MM.1S (cell line): ENCODE measurements at regions not wholly inside any gene's neighbourhood (a gene's known extent, or its start where the extent isn't known, plus 50 kb on each side); places are given as distances from the start of the nearest gene placed in this dataset.

Source experiments
- DNase-seq: peaks from one replicate; pipeline ENCODE4 v3.0.0-alpha.2; 2015
- H2AFZ ChIP-seq: fragments of 300-600 bp; sonication (generic); 2 replicates; pipeline ENCODE4 v1.6.0; 2016; ENCODE audit warnings: antibody characterized with exemption, low read length
- H3F3A ChIP-seq: fragments of 300-600 bp; sonication (generic); 2 replicates; pipeline ENCODE4 v1.6.1; 2016; ENCODE audit warnings: mild to moderate bottlenecking, antibody characterized with exemption, low read length, moderate library complexity, mixed read lengths; ENCODE audit not compliant: insufficient read depth
- H3K27ac ChIP-seq: fragments of 300-600 bp; sonication (generic); 2 replicates; pipeline ENCODE4 v1.5.1; 2016; ENCODE audit warnings: mild to moderate bottlenecking, low read length
- H3K27me3 ChIP-seq: fragments of 300-600 bp; sonication (generic); replicated peaks from 2 replicates; pipeline ENCODE4 v1.6.0; 2016; ENCODE audit warnings: low read length; ENCODE audit not compliant: insufficient read depth
- H3K36me3 ChIP-seq: fragments of 300-600 bp; sonication (generic); replicated peaks from 2 replicates; pipeline ENCODE4 v1.6.1; 2016; ENCODE audit warnings: mild to moderate bottlenecking, low read length, mixed read lengths; ENCODE audit not compliant: insufficient read depth
- H3K4me1 ChIP-seq: fragments of 300-600 bp; sonication (generic); 2 replicates; pipeline ENCODE4 v1.6.1; 2016; ENCODE audit warnings: low read length, mixed read lengths
- H3K4me2 ChIP-seq: fragments of 300-600 bp; sonication (generic); 2 replicates; pipeline ENCODE4 v1.6.0; 2016; ENCODE audit warnings: low read depth, low read length
- H3K4me3 ChIP-seq: fragments of 300-600 bp; sonication (generic); 2 replicates; pipeline ENCODE4 v1.5.1; 2016; ENCODE audit warnings: low read length, mixed read lengths
- H3K79me2 ChIP-seq: fragments of 300-600 bp; sonication (generic); 2 replicates; pipeline ENCODE4 v1.6.1; 2016; ENCODE audit warnings: mixed run types, low read length, mixed read lengths
- H3K9ac ChIP-seq: fragments of 300-600 bp; sonication (generic); 2 replicates; pipeline ENCODE4 v1.6.1; 2016; ENCODE audit warnings: low read length, mixed read lengths
- H3K9me2 ChIP-seq: fragments of 300-600 bp; sonication (generic); replicated peaks from 2 replicates; pipeline ENCODE4 v1.6.1; 2016; ENCODE audit warnings: mild to moderate bottlenecking, low read length, mixed read lengths; ENCODE audit not compliant: insufficient read depth
- H3K9me3 ChIP-seq: fragments of 300-600 bp; sonication (generic); replicated peaks from 2 replicates; pipeline ENCODE4 v1.6.1; 2016; ENCODE audit warnings: mild to moderate bottlenecking, low read length, mixed read lengths; ENCODE audit not compliant: insufficient read depth
- H4K20me1 ChIP-seq: fragments of 300-600 bp; sonication (generic); 2 replicates; pipeline ENCODE4 v1.6.1; 2016; ENCODE audit warnings: mild to moderate bottlenecking, low read length, moderate library complexity, mixed read lengths; ENCODE audit not compliant: insufficient read depth
- CTCF ChIP-seq: fragments of 300-600 bp; sonication (generic); IDR thresholded peaks from 2 replicates; pipeline ENCODE4 v1.5.1; 2016; ENCODE audit warnings: antibody characterized with exemption, low read length, mixed read lengths
- EZH2 ChIP-seq: fragments of 300-600 bp; sonication (generic); optimal IDR thresholded peaks from 2 replicates; pipeline ENCODE3; 2017; ENCODE audit warnings: low read depth, mild to moderate bottlenecking, antibody characterized with exemption, low read length, mixed read lengths
- EZH2phosphoT487 ChIP-seq: fragments of 300-600 bp; sonication (generic); IDR thresholded peaks from 2 replicates; pipeline ENCODE4 v1.6.1; 2018; ENCODE audit warnings: antibody characterized with exemption, low read length

DNA sequence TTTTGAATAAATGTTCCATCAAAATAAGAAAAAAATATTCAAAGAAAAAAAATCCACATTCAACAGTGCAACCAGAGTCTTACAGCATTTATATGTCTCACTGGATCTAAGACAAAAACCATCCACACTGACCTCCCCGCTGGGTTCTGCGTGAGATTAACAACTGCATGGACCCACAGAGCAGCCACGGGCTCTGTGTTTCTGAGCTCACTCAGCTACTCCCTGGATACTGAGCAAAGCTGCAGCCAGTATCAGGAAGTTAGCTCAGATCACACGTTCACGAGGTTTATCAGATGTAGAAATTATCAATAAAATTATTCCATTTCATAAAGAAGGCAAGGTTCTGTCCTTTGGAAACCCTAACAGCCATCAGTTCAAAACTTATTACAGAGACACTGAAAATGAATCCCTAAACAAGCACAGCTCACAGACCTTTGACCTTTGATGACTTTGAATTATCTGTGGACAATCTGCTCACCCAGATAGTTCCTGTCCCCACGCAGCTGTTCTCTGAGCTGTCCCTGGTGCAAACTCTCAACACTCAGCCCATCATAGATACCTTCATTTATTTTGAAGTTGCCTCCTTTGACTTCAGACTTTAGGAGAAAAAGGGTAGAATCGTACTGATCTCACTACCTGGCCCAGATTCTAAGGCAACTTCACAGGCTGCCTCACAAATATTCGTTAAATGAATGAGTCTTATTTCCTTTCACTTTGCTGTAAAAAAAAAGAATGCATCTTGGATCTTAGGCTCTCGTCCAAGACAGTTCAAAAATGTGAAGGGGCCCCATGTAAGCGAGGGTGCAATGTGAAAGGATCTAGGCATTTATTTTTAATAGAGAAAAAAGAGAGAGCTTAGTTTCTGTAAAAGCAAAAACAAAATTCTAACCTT lies 67.7 kb upstream of the SVIL start:
- Histone ChIP-seq H3K27ac (no peak overlapping the region), H2AFZ (no peak overlapping the region), H3K27me3 (no peaks in the 10 kb centered on the region), H3K9me2 (no peaks in the 10 kb centered on the region), H3K79me2 (no peaks in the 10 kb centered on the region), H3K4me1 (no peaks in the 10 kb centered on the region), H4K20me1 (no peaks in the 10 kb centered on the region), H3K36me3 (no peaks in the 10 kb centered on the region), H3K4me3 (no peak overlapping the region), H3K9ac (no peak overlapping the region), H3K9me3 (no peaks in the 10 kb centered on the region), H3K4me2 (no peak overlapping the region), H3F3A (no peaks in the 10 kb centered on the region)
- DNase-seq, result no peak
- no peak for TF ChIP-seq EZH2
- TF ChIP-seq CTCF, result no peak
- TF ChIP-seq EZH2phosphoT487, result no peak

DNA sequence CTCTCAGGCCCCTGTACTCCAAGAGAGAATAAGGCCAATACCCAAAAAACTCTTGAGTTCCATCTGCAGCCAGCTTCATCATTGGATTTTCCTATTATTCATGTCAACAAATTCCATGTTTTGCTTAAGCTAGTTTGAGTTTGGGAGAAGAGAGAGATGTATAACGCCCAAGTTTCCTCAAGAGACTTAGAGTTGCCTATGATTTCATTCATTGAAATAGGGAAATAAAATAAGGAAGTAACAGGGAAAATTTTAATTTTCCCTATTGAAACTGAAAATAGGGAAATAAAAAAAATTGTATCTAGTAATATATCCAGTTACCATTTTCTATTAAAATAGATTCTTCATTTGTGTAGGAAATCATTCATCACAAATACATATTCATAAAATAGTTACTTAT lies 66.5 kb upstream of the SVIL start:
- Histone ChIP-seq H3K9ac (no peak overlapping the region), H3K4me2 (no peak overlapping the region), H3K36me3 (no peaks in the 10 kb centered on the region), H3K9me3 (no peaks in the 10 kb centered on the region), H3K4me1 (no peaks in the 10 kb centered on the region), H3K79me2 (no peaks in the 10 kb centered on the region), H3K27ac (no peak overlapping the region), H3K27me3 (no peaks in the 10 kb centered on the region), H3K4me3 (no peak overlapping the region), H3F3A (no peaks in the 10 kb centered on the region), H3K9me2 (no peaks in the 10 kb centered on the region), H4K20me1 (no peaks in the 10 kb centered on the region), H2AFZ (no peak overlapping the region)
- no peak for DNase-seq
- no peak for TF ChIP-seq EZH2phosphoT487
- TF ChIP-seq EZH2, result no peak
- TF ChIP-seq CTCF, result no peak

DNA sequence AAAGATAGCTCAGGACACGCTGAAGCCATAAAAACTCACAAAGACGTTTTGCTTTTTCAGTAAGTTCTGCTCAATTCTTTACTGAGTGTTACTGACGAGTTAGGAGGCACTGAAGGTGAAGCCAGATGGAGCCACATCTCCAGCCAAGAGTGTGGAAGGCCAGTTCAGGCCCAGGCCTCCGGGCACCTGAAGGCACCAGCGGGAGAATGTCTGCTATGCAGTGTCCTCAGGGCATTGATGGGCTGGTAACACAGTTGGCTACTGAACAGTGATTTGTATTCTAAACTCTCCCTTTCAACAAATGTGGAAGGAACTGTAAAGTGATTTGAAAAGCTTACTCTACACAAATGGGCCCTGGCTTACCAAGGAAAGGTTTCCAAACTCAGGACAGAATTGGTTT lies 64.8 kb upstream of the SVIL start:
- Histone ChIP-seq H3K9ac (no peak overlapping the region), H3K9me3 (no peaks in the 10 kb centered on the region), H3K9me2 (no peaks in the 10 kb centered on the region), H3K27me3 (no peaks in the 10 kb centered on the region), H2AFZ (no peak overlapping the region), H3K4me3 (no peak overlapping the region), H3K27ac (no peak overlapping the region), H3K4me2 (no peak overlapping the region), H3K36me3 (no peaks in the 10 kb centered on the region), H3K79me2 (no peaks in the 10 kb centered on the region), H4K20me1 (no peaks in the 10 kb centered on the region), H3K4me1 (no peaks in the 10 kb centered on the region), H3F3A (no peaks in the 10 kb centered on the region)
- no peak for DNase-seq
- TF ChIP-seq EZH2 (no peak), CTCF (no peak), EZH2phosphoT487 (no peak)
